Right atrium auricular region (tissue), 2 donors: ENCODE measurements at regions not wholly inside any gene's neighbourhood (a gene's known extent, or its start where the extent isn't known, plus 50 kb on each side); places are given as distances from the start of the nearest gene placed in this dataset.

ENCODE experiments used
- DNase-seq: peaks from one replicate; pipeline ENCODE4 v3.0.0-alpha.2; 2019; ENCODE audit warnings: low spot score
- H3K27ac ChIP-seq, 2 donors: fragments of 200-600 bp; sonication (generic); 1 replicate in 1 of 2; 2 replicates in 1 of 2; pipeline ENCODE4 v1.5.1; 2016 to 2019
- H3K27me3 ChIP-seq, 2 donors: fragments of 200-600 bp; sonication (generic); one replicate each; pipeline versions ENCODE4 v1.5.1 to v1.6.0; 2017 to 2019
- H3K36me3 ChIP-seq: fragments of 200-600 bp; sonication (generic); one replicate; pipeline ENCODE4 v1.5.1; 2016
- H3K4me1 ChIP-seq, 2 donors: fragments of 200-600 bp; sonication (generic); one replicate each; pipeline versions ENCODE4 v1.5.1 to v1.6.0; 2017 to 2019
- H3K4me3 ChIP-seq, 2 donors: fragments of 200-600 bp; sonication (generic); 1 replicate in 1 of 2; 2 replicates in 1 of 2; pipeline ENCODE4 v1.5.1; 2017 to 2019; ENCODE audit warnings: mild to moderate bottlenecking in 1 of 2, moderate library complexity in 1 of 2
- H3K9me3 ChIP-seq, 2 donors: fragments of 200-600 bp; sonication (generic); one replicate each; pipeline ENCODE4 v1.5.1; 2019
- TF ChIP-seq, protein P1 (sequence below), 2 donors: fragments of 200-600 bp; sonication (generic); IDR thresholded peaks; one replicate each; pipeline ENCODE4 v1.5.1; 2019; ENCODE audit warnings: antibody characterized with exemption in 2 of 2

DNA sequence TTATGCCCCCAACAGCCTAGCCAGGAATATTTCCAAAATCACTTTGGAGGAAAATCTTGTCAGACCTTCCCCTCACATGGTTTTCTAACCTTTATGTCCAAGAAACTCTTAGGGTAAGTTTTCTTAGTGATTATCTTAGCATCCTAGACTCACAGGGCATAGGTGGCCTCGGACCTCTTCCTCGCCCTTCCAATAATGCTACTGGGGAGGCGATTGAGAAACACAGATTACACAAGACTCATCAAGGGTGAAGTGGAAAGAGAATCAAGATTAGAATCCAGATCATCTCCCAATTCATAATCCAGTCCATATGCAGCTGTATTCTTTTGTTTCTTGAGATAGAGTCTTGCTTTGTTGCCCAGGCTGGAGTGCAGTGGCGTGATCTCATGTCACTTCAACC lies 358.4 kb upstream of the CDH5 start:
- H3K9me3 ChIP-seq = no peaks in the 10 kb centered on the region
- no peak for DNase-seq
- TF ChIP-seq, protein P1, sequence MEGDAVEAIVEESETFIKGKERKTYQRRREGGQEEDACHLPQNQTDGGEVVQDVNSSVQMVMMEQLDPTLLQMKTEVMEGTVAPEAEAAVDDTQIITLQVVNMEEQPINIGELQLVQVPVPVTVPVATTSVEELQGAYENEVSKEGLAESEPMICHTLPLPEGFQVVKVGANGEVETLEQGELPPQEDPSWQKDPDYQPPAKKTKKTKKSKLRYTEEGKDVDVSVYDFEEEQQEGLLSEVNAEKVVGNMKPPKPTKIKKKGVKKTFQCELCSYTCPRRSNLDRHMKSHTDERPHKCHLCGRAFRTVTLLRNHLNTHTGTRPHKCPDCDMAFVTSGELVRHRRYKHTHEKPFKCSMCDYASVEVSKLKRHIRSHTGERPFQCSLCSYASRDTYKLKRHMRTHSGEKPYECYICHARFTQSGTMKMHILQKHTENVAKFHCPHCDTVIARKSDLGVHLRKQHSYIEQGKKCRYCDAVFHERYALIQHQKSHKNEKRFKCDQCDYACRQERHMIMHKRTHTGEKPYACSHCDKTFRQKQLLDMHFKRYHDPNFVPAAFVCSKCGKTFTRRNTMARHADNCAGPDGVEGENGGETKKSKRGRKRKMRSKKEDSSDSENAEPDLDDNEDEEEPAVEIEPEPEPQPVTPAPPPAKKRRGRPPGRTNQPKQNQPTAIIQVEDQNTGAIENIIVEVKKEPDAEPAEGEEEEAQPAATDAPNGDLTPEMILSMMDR (IDR thresholded peaks at IDR 0.05) = no peak
- no peak overlapping the region for H3K27ac ChIP-seq
- no peak overlapping the region for H3K4me3 ChIP-seq
- no peaks in the 10 kb centered on the region for H3K27me3 ChIP-seq
- no peaks in the 10 kb centered on the region for H3K36me3 ChIP-seq
- H3K4me1 ChIP-seq = no peaks in the 10 kb centered on the region

DNA sequence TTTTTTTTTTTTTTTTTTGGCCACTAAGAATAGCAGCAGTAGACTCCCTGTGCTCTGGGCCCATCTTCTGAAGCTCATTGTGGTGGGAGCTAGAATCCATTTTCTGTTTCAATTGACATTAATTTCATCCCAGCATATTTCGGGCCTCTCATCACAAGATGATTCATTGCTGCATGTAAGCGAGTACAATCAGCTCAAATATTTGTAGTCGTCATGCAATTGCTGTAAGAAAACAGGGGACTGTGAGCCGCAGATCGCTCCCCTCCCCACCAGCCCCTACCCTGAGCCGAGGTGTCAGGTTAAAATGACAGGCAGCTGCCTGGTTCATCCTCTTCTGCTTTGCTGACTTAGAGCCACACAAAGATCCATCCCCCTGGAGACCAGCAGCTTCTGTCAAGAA lies 358.8 kb upstream of the CDH5 start:
- no peaks in the 10 kb centered on the region for H3K9me3 ChIP-seq
- H3K4me1 ChIP-seq = no peaks in the 10 kb centered on the region
- DNase-seq = no peak
- H3K4me3 ChIP-seq = no peak overlapping the region
- H3K36me3 ChIP-seq = no peaks in the 10 kb centered on the region
- H3K27me3 ChIP-seq = no peaks in the 10 kb centered on the region
- TF ChIP-seq, protein P1 (IDR thresholded peaks at IDR 0.05) = no peak
- no peak overlapping the region for H3K27ac ChIP-seq

DNA sequence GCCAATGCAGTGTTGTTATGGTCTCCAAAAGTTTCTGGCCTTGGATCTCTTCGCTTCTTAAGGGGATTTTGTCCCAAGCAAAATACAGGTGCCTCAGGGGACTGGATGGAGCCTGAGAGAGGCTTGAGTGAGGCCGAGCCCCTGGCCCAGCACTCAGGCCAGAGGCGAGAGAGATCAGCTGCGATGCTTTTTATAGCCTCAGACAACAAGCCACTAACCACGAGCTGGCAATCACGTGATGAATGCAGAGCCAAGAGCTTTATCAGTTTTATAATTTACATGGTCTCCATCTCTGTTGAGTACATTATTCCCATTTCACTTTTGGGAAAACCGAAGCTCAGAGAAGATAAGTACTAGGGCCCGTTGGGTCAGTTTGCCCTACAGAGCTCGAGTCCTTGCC lies 360.0 kb upstream of the CDH5 start:
- H3K4me1 ChIP-seq = no peaks in the 10 kb centered on the region
- no peaks in the 10 kb centered on the region for H3K27me3 ChIP-seq
- TF ChIP-seq, protein P1 (IDR thresholded peaks at IDR 0.05) = no peak
- H3K9me3 ChIP-seq = no peaks in the 10 kb centered on the region
- no peak for DNase-seq
- no peaks in the 10 kb centered on the region for H3K36me3 ChIP-seq
- no peak overlapping the region for H3K4me3 ChIP-seq
- no peak overlapping the region for H3K27ac ChIP-seq

DNA sequence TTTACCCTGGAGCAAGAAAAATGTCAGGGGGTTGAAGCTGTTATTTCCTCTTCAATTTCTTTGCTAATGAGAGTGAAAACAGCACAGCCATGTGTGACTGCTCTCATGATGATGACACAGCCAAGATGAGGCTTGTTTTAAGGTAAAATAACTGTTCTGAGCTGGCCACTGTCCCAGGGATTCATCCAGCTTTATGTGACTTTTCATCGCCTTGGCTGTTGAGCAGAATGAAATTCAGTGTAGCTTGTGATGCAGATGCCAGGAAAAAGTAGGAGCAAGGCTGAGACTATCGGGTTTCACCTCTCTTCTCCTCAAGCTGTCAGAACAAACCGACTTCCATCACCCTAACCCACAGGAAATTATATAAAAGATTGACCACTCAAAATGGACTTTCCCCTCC lies 361.8 kb upstream of the CDH5 start:
- DNase-seq = no peak
- TF ChIP-seq, protein P1 (IDR thresholded peaks at IDR 0.05) = no peak

DNA sequence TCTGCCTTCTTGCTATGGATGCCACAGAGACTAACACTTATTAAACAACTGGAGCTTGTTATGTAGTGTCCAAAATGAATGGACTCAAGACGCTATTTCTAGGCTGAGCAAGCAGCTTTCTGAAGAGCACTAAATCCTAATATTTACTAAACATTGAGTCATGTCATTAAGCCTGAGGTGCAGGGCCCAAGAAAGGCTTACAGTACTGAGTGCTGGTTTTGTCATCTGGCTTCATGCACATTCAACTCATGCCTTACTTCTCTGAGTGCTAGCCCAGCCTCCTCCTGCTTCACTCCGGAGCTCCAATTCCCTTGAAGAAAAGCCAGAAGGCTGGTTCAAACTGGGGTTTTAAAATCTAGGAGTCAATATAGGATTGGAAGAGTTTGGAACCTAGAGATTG lies 363.3 kb upstream of the CDH5 start:
- TF ChIP-seq, protein P1 (IDR thresholded peaks at IDR 0.05) = no peak
- Histone ChIP-seq H3K27me3 (no peaks in the 10 kb centered on the region), H3K9me3 (no peaks in the 10 kb centered on the region), H3K4me1 (no peaks in the 10 kb centered on the region), H3K36me3 (no peaks in the 10 kb centered on the region), H3K27ac (no peak overlapping the region), H3K4me3 (no peak overlapping the region)
- no peak for DNase-seq

More for the DNA sequence above, 361.8 kb upstream of the CDH5 start:
- Histone ChIP-seq H3K27ac (no peak overlapping the region), H3K27me3 (no peaks in the 10 kb centered on the region), H3K4me3 (no peak overlapping the region), H3K9me3 (no peaks in the 10 kb centered on the region), H3K4me1 (no peaks in the 10 kb centered on the region), H3K36me3 (no peaks in the 10 kb centered on the region)

DNA sequence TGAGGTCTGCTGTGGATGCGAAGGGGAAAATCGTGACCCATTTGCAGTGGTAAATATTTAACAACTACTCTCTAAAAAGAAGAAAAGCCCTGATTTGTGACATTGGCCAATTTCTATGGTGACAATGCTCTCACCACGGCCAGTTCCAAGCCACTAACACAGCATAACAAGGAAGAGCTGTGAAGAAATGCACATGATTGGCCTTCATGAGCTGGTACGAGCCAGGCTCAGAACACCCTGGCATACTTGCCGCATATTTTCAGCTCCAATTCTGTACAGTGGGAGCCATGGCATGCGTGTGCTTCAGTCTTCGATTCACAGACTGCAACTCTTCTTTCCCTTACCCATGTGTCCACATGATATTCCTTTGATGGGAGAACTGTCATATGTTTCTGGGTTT lies 363.9 kb upstream of the CDH5 start:
- H3K27ac ChIP-seq = no peak overlapping the region
- no peak for DNase-seq
- H3K9me3 ChIP-seq = no peaks in the 10 kb centered on the region
- H3K36me3 ChIP-seq = no peaks in the 10 kb centered on the region
- no peaks in the 10 kb centered on the region for H3K4me1 ChIP-seq
- TF ChIP-seq, protein P1 (IDR thresholded peaks at IDR 0.05) = no peak
- no peak overlapping the region for H3K4me3 ChIP-seq
- no peaks in the 10 kb centered on the region for H3K27me3 ChIP-seq
